ENCODE measurements at regions not wholly inside any gene's neighbourhood (a gene's known extent, or its start where the extent isn't known, plus 50 kb on each side); places are given as distances from the start of the nearest gene placed in this dataset.

- H3K36me3 ChIP-seq (ENCODE audit: insufficient read depth, low read length) = no peaks in the 10 kb centered on the region
- H3K27ac ChIP-seq (ENCODE audit: low read depth in 1 of 2, low read length in 2 of 2) = no peak overlapping the region
- intact Hi-C loops (cut with DNase I, micrococcal nuclease) = no loop called here
- Mint-ChIP-seq H3K27me3 (peaks cover 47% of the 10 kb centered on the region), H3K9me3 (no peaks in the 10 kb centered on the region), H3K27ac (no peak overlapping the region), H3K4me1 (ENCODE audit: low read depth) (no peaks in the 10 kb centered on the region), H3K4me3 (no peak overlapping the region), H3K36me3 (ENCODE audit: low read depth) (no peaks in the 10 kb centered on the region)
- H3K27me3 ChIP-seq (ENCODE audit: control insufficient read depth in 1 of 2, insufficient read depth in 2 of 2, low read length in 2 of 2) = peaks cover 0 to 16% of the 10 kb centered on the region in 2 experiments
- POLR2A ChIA-PET = no interaction called here
- CTCF ChIA-PET = no interaction called here
- ATAC-seq (ENCODE audit: poor library complexity) (no peak), DNase-seq (no peak)
- H3K4me1 ChIP-seq (ENCODE audit: insufficient read depth, low read length) = no peaks in the 10 kb centered on the region
- no peak overlapping the region for H3K4me3 ChIP-seq (ENCODE audit: low read length)
- TF ChIP-seq CTCF (IDR thresholded peaks at IDR 0.05) = no peak
- no peaks in the 10 kb centered on the region for H3K9me3 ChIP-seq (ENCODE audit: control insufficient read depth in 1 of 2, insufficient read depth in 1 of 2, low read length in 2 of 2)
Measured at GRCh38 chr1:232259333-232259732, 370.6 kb downstream of the SIPA1L2 start.

- POLR2A ChIA-PET = no interaction called here
- H3K4me1 Mint-ChIP-seq (ENCODE audit: low read depth) = no peaks in the 10 kb centered on the region
Measured at GRCh38 chr1:232252546-232253118, 377.3 kb downstream of the SIPA1L2 start.

DNA sequence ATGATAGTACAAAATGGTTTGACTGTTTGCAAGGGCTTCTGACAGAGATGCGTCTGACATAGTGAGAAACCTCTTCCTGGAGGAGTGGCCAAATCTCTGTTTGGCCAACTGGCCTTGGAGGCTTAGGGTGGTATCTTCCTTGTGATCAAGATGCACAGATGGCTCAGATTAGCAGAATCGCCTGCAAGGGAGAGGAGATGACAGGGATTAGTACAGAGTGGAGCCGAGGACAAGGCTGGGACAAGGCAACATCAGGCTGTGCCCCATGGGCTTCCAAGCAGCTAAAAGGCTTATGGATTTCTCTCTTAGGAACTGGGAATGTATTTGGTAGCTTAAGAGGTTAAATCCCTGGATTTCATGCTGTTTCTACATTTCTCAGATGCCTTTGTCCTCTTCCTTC, 379.1 kb downstream of the SIPA1L2 start:
- H3K4me1 Mint-ChIP-seq (ENCODE audit: low read depth) = no peaks in the 10 kb centered on the region
- H3K9me3 Mint-ChIP-seq = no peaks in the 10 kb centered on the region
- H3K4me3 Mint-ChIP-seq = no peak overlapping the region
- Histone ChIP-seq H3K9me3 (ENCODE audit: control insufficient read depth in 1 of 2, insufficient read depth in 1 of 2, low read length in 2 of 2) (no peaks in the 10 kb centered on the region), H3K4me1 (ENCODE audit: insufficient read depth, low read length) (no peaks in the 10 kb centered on the region), H3K27ac (ENCODE audit: low read depth in 1 of 2, low read length in 2 of 2) (no peak overlapping the region), H3K36me3 (ENCODE audit: insufficient read depth, low read length) (no peaks in the 10 kb centered on the region), H3K27me3 (ENCODE audit: control insufficient read depth in 1 of 2, insufficient read depth in 2 of 2, low read length in 2 of 2) (peaks cover 4 to 15% of the 10 kb centered on the region in 2 experiments), H3K4me3 (ENCODE audit: low read length) (no peak overlapping the region)
- no peaks in the 10 kb centered on the region for H3K36me3 Mint-ChIP-seq (ENCODE audit: low read depth)
- ChIA-PET CTCF (no interaction called here), POLR2A (no interaction called here)
- no peak for DNase-seq
- intact Hi-C loops (cut with DNase I, micrococcal nuclease) = no loop called here
- H3K27me3 Mint-ChIP-seq = peaks cover 70% of the 10 kb centered on the region
- H3K27ac Mint-ChIP-seq = no peak overlapping the region
- TF ChIP-seq CTCF (IDR thresholded peaks at IDR 0.05) = no peak
- ATAC-seq (ENCODE audit: poor library complexity) = no peak

More at GRCh38 chr1:232252546-232253118, 377.3 kb downstream of the SIPA1L2 start:
- Histone ChIP-seq H3K9me3 (ENCODE audit: control insufficient read depth in 1 of 2, insufficient read depth in 1 of 2, low read length in 2 of 2) (no peaks in the 10 kb centered on the region), H3K27ac (ENCODE audit: low read depth in 1 of 2, low read length in 2 of 2) (no peak overlapping the region), H3K4me3 (ENCODE audit: low read length) (no peak overlapping the region), H3K27me3 (ENCODE audit: control insufficient read depth in 1 of 2, insufficient read depth in 2 of 2, low read length in 2 of 2) (peaks cover 0 to 15% of the 10 kb centered on the region in 2 experiments), H3K4me1 (ENCODE audit: insufficient read depth, low read length) (no peaks in the 10 kb centered on the region), H3K36me3 (ENCODE audit: insufficient read depth, low read length) (no peaks in the 10 kb centered on the region)
- Mint-ChIP-seq H3K9me3 (no peaks in the 10 kb centered on the region), H3K27ac (no peak overlapping the region), H3K4me3 (no peak overlapping the region), H3K36me3 (ENCODE audit: low read depth) (no peaks in the 10 kb centered on the region), H3K27me3 (peaks cover 64% of the 10 kb centered on the region)
- DNase-seq = no peak
- CTCF ChIA-PET = no interaction called here
- intact Hi-C loops (cut with DNase I, micrococcal nuclease) = no loop called here
- no peak for TF ChIP-seq CTCF (IDR thresholded peaks at IDR 0.05)
- ATAC-seq (ENCODE audit: poor library complexity) = no peak
